Small intestine (tissue), 7 donors: ENCODE measurements at regions not wholly inside any gene's neighbourhood (a gene's known extent, or its start where the extent isn't known, plus 50 kb on each side); places are given as distances from the start of the nearest gene placed in this dataset.

Experiments used
- DNase-seq, 2 donors: peaks; one replicate each; pipeline versions ENCODE4 v3.0.0 to v3.0.0-alpha.2; 2013
- FAIRE-seq: peaks from 2 replicates; lab custom pipeline; 2012; peaks lifted over from hg19 to GRCh38; lab: Jason Lieb, UNC
- H3K27ac ChIP-seq, 3 donors: one replicate each; pipeline ENCODE4 v1.5.1; 2013; ENCODE audit warnings: low read length in 2 of 3, mild to moderate bottlenecking in 2 of 3, control low read depth in 1 of 3, inconsistent platforms in 1 of 3, low read depth in 1 of 3, moderate library complexity in 1 of 3
- H3K27me3 ChIP-seq, 3 donors: one replicate each; pipeline ENCODE4 v1.6.1; 2013; ENCODE audit warnings: low read length in 3 of 3, inconsistent platforms in 1 of 3; ENCODE audit not compliant: control insufficient read depth in 3 of 3, insufficient read depth in 3 of 3
- H3K36me3 ChIP-seq, 3 donors: one replicate each; pipeline ENCODE4 v1.6.1; 2013; ENCODE audit warnings: low read length in 3 of 3, inconsistent platforms in 1 of 3, low read depth in 1 of 3, mild to moderate bottlenecking in 1 of 3, moderate library complexity in 1 of 3; ENCODE audit not compliant: control insufficient read depth in 3 of 3, insufficient read depth in 2 of 3
- H3K4me1 ChIP-seq, 3 donors: one replicate each; pipeline ENCODE4 v1.6.1; 2013; ENCODE audit warnings: low read length in 2 of 3, inconsistent platforms in 1 of 3, low read depth in 1 of 3, mild to moderate bottlenecking in 1 of 3, moderate library complexity in 1 of 3; ENCODE audit not compliant: control insufficient read depth in 3 of 3, insufficient read depth in 2 of 3
- H3K4me3 ChIP-seq, 3 donors: one replicate each; pipeline ENCODE4 v1.5.1; 2013; ENCODE audit warnings: low read length in 3 of 3, control low read depth in 1 of 3, inconsistent platforms in 1 of 3, low read depth in 1 of 3, mild to moderate bottlenecking in 1 of 3, moderate library complexity in 1 of 3
- H3K9me3 ChIP-seq, 2 donors: one replicate each; pipeline ENCODE4 v1.6.1; 2013; ENCODE audit warnings: low read depth in 1 of 2, low read length in 1 of 2; ENCODE audit not compliant: control insufficient read depth in 2 of 2, insufficient read depth in 1 of 2
- WGBS, 3 donors: extraction: QIAGEN DNeasy Blood & Tissue Kit; methylation state at CpG; one replicate each; pipeline ENCODE4 v1.1.7; 2013; 5-methylcytosine and 5-hydroxymethylcytosine counted together
- donor health status: healthy with polysubstance abuse.
- donor health status: control.
- donor health status: control.
- donor health status: Bipolar disorder and iron deficiency.
- donor health status: healthy.

DNA sequence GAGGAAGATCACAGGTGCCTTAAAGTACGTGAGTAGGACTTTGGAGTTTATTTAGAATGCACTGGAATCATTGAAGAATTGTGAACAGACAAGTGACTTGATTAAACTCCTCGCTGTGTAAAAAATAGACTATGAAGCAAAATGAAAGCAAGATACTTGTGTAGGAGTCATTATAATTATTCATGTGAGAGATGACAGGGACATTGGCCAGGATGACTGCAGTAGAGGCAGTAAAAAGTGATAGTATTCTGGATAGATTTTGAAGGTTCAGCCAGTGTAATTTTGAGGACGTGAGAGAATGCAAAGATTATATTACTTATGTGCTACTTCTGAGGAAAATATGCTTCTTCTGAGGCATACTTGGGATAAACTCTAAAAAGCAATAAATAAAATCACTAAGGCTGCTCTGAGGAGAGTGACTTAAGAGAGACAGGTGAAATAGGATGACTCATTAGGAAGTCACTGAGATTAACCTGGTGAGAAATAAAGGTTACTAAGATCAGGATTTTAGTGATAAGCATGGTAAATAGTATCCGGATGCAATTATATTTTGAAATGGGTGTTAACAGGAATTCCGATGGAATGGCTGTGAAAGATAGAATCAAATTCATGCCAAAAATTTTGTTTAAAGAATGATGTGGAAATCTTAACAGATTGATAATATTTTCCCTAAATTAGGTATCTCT, 202.0 kb downstream of the CENPW start:
- Histone ChIP-seq H3K4me3 (no peak overlapping the region), H3K36me3 (no peaks in the 10 kb centered on the region), H3K27ac (peak overlapping the region in 1 of 3 donors; percentile 68), H3K27me3 (no peaks in the 10 kb centered on the region), H3K9me3 (no peaks in the 10 kb centered on the region), H3K4me1 (peaks cover 0 to 9% (median 0%) of the 10 kb centered on the region in 3 donors)
- DNase-seq: peak; percentile 6 to 51
- no peak for FAIRE-seq
- 14 to 53% (median 30%) methylated on average over 5 of the region's 5 CpGs for WGBS, 3 donors

DNA sequence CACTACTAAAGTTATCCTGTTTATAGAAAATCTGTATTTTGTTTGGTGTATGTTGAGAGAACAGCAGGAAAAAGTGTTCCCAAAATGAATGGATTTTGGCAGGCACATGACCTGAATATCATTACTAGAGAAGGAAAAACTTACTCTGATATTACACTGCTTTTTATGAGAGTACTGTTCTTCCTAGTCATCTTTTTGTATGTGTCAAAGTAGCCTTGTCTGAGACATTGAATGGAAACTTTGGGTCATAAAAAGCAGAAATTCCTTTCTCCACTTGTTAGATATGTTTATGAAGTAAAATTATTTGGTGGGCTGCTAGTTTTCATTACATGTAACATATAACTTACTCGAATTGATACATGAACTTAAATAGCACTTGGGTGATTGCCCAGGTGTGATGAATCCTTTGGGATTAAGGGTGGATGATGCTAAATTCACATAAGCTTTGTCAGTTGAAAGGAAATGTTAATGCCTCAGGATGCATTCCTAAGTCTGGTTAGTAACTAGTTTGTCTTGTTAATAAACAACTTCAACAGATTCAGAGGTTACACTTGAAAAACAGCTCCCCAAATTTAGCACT, 206.7 kb downstream of the CENPW start:
- Histone ChIP-seq H3K36me3 (no peaks in the 10 kb centered on the region), H3K27ac (no peak overlapping the region), H3K4me3 (no peak overlapping the region), H3K4me1 (peaks cover 0 to 7% (median 0%) of the 10 kb centered on the region in 3 donors), H3K9me3 (no peaks in the 10 kb centered on the region), H3K27me3 (no peaks in the 10 kb centered on the region)
- no peak for DNase-seq
- no peak for FAIRE-seq
- WGBS, 3 donors: 49 to 72% (median 55%) methylated on average over 1 of the region's 1 CpG

DNA sequence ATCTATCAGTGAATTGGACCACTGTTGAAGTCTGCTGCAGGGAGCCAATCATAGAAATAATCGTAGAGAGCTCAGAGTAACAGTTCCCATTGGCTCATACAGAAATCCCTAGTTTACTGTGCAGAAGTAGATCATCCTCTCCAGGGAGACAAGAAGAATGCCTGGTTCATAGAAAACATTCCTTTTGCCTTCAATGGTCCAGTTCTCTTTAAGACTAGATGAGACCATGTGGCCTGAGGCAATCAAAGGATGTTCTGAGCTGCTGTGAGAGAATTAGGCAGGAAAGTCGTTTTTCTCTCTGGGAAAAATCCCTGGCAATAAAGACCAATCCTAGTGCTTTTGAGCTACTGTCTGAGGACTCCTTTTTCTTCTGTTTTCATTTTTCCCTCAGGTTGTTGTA, 208.4 kb downstream of the CENPW start:
- 41 to 57% (median 51%) methylated on average over 2 of the region's 2 CpGs for WGBS, 3 donors
- no peak for FAIRE-seq
- H3K9me3 ChIP-seq: no peaks in the 10 kb centered on the region
- no peaks in the 10 kb centered on the region for H3K27me3 ChIP-seq
- H3K4me1 ChIP-seq: peaks cover 0 to 7% (median 0%) of the 10 kb centered on the region in 3 donors
- H3K36me3 ChIP-seq: no peaks in the 10 kb centered on the region
- no peak overlapping the region for H3K4me3 ChIP-seq
- no peak overlapping the region for H3K27ac ChIP-seq
- DNase-seq: no peak

DNA sequence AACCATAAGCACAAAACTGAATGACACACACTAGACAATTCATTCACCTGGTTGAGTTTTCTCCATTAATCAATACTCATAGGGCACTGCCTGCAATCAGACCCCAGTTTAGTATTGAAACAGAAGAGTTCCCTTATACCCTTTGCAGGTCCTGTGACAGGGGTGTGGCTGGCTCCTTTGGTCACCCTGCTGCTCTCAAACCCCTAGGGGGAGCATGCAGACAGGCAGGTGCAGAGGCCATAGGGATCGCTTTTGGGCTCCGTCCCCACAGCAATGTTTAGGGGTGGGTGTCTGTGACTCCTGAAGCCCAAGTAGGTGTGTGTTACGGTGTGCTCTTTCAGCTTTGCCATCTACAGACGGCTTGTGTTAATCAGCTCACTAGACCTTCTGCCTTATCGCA, 210.4 kb downstream of the CENPW start:
- FAIRE-seq: no peak
- 78 to 92% (median 78%) methylated on average over 5 of the region's 5 CpGs for WGBS, 3 donors
- no peaks in the 10 kb centered on the region for H3K9me3 ChIP-seq
- no peaks in the 10 kb centered on the region for H3K27me3 ChIP-seq
- H3K27ac ChIP-seq: no peak overlapping the region
- H3K4me1 ChIP-seq: peaks cover 0 to 4% (median 0%) of the 10 kb centered on the region in 3 donors
- H3K4me3 ChIP-seq: no peak overlapping the region
- no peaks in the 10 kb centered on the region for H3K36me3 ChIP-seq
- no peak for DNase-seq

DNA sequence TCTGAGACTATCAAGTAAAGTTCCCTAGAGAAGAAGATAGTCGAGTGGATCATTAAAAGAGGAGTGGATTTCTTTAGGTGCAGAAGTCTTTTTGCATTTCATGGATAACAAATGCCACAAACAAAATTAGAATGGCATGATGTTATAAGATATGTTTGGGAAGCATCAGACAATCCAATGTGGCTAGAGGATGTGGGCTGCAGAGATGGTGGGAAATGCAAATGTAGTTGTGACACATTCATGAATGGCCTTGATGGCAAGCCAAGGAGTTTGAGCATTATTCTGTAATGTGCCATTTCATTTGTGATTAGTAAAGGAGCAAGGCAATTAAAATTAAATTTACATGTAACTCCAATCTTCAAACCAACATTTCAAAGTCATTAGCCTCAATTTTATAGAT, 211.9 kb downstream of the CENPW start:
- H3K9me3 ChIP-seq: no peaks in the 10 kb centered on the region
- 66 to 70% (median 68%) methylated on average over 1 of the region's 1 CpG for WGBS, 3 donors
- H3K27ac ChIP-seq: no peak overlapping the region
- H3K27me3 ChIP-seq: no peaks in the 10 kb centered on the region
- no peak for FAIRE-seq
- H3K4me1 ChIP-seq: no peaks in the 10 kb centered on the region
- no peak overlapping the region for H3K4me3 ChIP-seq
- H3K36me3 ChIP-seq: no peaks in the 10 kb centered on the region
- no peak for DNase-seq

DNA sequence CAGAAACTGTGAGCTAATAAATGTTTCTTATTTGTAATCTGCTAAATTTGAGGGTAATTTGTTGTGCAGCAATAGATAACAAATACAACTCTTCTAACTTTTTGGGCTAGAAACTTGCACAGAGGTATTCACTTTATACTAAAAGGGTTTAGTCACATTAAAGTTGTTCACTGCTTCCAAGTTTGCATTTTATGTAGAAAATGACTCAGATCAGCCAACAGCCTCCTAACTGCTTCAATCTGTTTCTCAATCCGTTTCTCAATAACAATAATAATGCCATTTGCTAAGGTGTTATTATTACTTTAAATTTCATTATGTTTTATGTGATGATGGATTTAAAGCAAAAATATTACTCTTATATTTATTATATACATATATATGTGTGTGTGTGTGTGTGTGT, 213.9 kb downstream of the CENPW start:
- H3K27me3 ChIP-seq: no peaks in the 10 kb centered on the region
- H3K36me3 ChIP-seq: no peaks in the 10 kb centered on the region
- H3K9me3 ChIP-seq: peaks cover 0 to 3% of the 10 kb centered on the region in 2 donors
- no peak overlapping the region for H3K4me3 ChIP-seq
- H3K4me1 ChIP-seq: no peaks in the 10 kb centered on the region
- FAIRE-seq (no peak), DNase-seq (no peak)
- WGBS, 3 donors: 73 to 88% (median 83%) methylated on average over 1 of the region's 1 CpG
- H3K27ac ChIP-seq: no peak overlapping the region

DNA sequence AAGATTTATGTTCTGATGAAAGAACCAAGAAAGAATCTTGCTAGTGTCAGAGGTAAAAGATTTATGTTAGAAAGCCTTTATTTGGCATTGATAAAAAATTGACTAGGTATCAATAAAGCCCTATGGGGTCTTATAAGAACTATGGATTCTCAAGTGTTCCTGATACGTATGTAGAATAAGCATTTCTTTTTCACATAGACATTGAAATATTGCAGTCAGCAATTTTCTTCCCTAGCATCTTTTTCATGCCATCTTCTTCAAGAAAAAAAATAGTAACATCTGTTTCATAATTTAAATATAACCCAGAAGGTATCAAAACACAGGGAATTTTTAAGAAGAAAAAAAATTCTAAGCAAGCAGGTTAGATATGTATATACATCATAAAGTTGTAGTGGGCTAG, 230.6 kb downstream of the CENPW start:
- 93 to 94% (median 94%) methylated on average over 1 of the region's 1 CpG for WGBS, 3 donors
- no peak overlapping the region for H3K27ac ChIP-seq
- no peak for DNase-seq
- no peaks in the 10 kb centered on the region for H3K27me3 ChIP-seq
- H3K9me3 ChIP-seq: no peaks in the 10 kb centered on the region
- H3K36me3 ChIP-seq: no peaks in the 10 kb centered on the region
- no peaks in the 10 kb centered on the region for H3K4me1 ChIP-seq
- H3K4me3 ChIP-seq: no peak overlapping the region
- FAIRE-seq: no peak

DNA sequence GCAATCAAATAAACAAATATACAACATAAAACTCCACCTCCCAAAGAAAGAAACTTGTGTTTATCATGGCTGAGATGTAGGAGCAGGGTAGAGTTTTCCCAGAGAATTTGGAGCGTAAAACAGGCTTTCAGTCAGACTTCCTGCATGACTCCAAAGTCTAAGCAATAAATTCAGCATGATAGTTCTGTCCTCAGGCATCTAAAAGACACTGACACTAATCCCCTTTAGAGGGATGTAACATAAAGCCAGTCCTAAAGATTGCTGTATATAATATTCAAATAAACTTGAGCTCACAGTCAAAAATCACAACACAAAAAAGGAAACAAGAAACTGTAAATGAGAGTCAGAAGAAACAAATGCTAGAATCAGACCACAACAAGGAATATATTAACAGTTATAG, 234.4 kb downstream of the CENPW start:
- H3K27me3 ChIP-seq: no peaks in the 10 kb centered on the region
- H3K36me3 ChIP-seq: no peaks in the 10 kb centered on the region
- no peaks in the 10 kb centered on the region for H3K4me1 ChIP-seq
- H3K27ac ChIP-seq: no peak overlapping the region
- FAIRE-seq (no peak), DNase-seq (no peak)
- H3K9me3 ChIP-seq: no peaks in the 10 kb centered on the region
- no peak overlapping the region for H3K4me3 ChIP-seq
- WGBS, 3 donors: 20 to 51% (median 31%) methylated on average over 1 of the region's 1 CpG

DNA sequence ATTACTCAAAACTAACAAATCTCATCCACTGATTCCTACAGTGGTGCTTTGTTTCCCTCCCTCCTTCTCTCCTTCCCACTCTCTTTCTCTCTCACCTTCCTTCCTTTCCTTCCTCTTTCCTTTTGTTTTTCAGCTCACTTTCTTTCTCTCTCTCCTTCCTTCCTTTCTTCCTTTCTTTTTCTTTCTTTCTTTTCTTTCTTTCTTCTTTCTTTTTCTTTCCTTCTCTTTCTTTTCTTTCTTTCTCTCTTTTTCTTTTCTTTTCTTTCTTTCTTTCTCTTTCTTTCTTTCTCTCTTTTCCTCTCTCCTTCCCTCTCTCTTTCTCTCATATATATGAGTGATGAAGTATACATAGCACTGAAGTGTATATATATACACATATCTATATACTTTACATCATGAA, 241.4 kb downstream of the CENPW start:
- no peak overlapping the region for H3K27ac ChIP-seq
- no peak for FAIRE-seq
- H3K4me3 ChIP-seq: no peak overlapping the region

More for the DNA sequence above, 241.4 kb downstream of the CENPW start:
- Histone ChIP-seq H3K36me3 (no peaks in the 10 kb centered on the region), H3K9me3 (no peaks in the 10 kb centered on the region), H3K4me1 (no peaks in the 10 kb centered on the region), H3K27me3 (no peaks in the 10 kb centered on the region)
- no peak for DNase-seq
